SK-N-SH (cell line): ENCODE measurements at regions not wholly inside any gene's neighbourhood (a gene's known extent, or its start where the extent isn't known, plus 50 kb on each side); places are given as distances from the start of the nearest gene placed in this dataset.

Source experiments
- CTCF ChIA-PET: fragments of 300-600, 350-600 bp; formaldehyde crosslinking; extraction: SDS; loops from one replicate; lab custom pipeline; 2021; lab: Yijun Ruan, JAX
- POLR2A ChIA-PET: fragments of 350-600 bp; sonication (Branson Sonifier 250); formaldehyde crosslinking; extraction: SDS; loops from one replicate; lab custom pipeline; 2020; ENCODE audit warnings: antibody characterized with exemption, inconsistent platforms; lab: Yijun Ruan, JAX
- DNase-seq: peaks from one replicate; pipeline ENCODE4 v3.0.0; 2012
- H2AFZ ChIP-seq: fragments of 200-600 bp; sonication (generic); 2 replicates; pipeline ENCODE4 v1.8.1; 2016; ENCODE audit warnings: antibody characterized with exemption, mild to moderate bottlenecking, low read depth
- H3F3A ChIP-seq: fragments of 200-600 bp; sonication (generic); replicated peaks from 2 replicates; pipeline ENCODE3; 2016; ENCODE audit warnings: antibody characterized with exemption, mild to moderate bottlenecking; ENCODE audit not compliant: insufficient read depth
- H3K27ac ChIP-seq, 2 experiments: fragments of 200-500 bp in 1 of 2; fragments of 200-600 bp in 1 of 2; sonication (Bioruptor generic) in 1 of 2; sonication (generic), shearing (Covaris generic) in 1 of 2; 2 replicates each; pipeline versions ENCODE4 v1.5.1 to v1.6.1; 2014 to 2016; ENCODE audit warnings: low read depth in 2 of 2, inconsistent platforms in 1 of 2, low read length in 1 of 2, mild to moderate bottlenecking in 1 of 2, mixed read lengths in 1 of 2
- H3K27me3 ChIP-seq: fragments of 200-600 bp; sonication (generic), shearing (Covaris generic); 2 replicates; pipeline ENCODE4 v1.6.1; 2016; ENCODE audit warnings: mixed run types; ENCODE audit not compliant: insufficient read depth
- H3K36me3 ChIP-seq, 2 experiments: fragments of 200-500 bp in 1 of 2; fragments of 200-600 bp in 1 of 2; sonication (Bioruptor generic) in 1 of 2; sonication (generic) in 1 of 2; replicated peaks in 1 of 2; 2 replicates each; pipeline versions ENCODE3 to v1.5.1; 2014 to 2016; ENCODE audit warnings: low read length in 1 of 2, mild to moderate bottlenecking in 1 of 2; ENCODE audit not compliant: insufficient read depth in 2 of 2, control insufficient read depth in 1 of 2
- H3K4me1 ChIP-seq, 2 experiments: fragments of 200-500 bp in 1 of 2; fragments of 200-600 bp in 1 of 2; sonication (Bioruptor generic) in 1 of 2; sonication (generic), shearing (Covaris generic) in 1 of 2; 2 replicates each; pipeline versions ENCODE4 v1.5.1 to v1.6.1; 2014 to 2016; ENCODE audit warnings: low read depth in 1 of 2, low read length in 1 of 2, mixed run types in 1 of 2; ENCODE audit not compliant: insufficient read depth in 2 of 2, control insufficient read depth in 1 of 2
- H3K4me2 ChIP-seq: fragments of 200-600 bp; sonication (generic), shearing (Covaris generic); 2 replicates; pipeline ENCODE4 v1.6.1; 2017; ENCODE audit warnings: mixed run types
- H3K4me3 ChIP-seq, 2 experiments: fragments of 200-500 bp in 1 of 2; fragments of 200-600 bp in 1 of 2; sonication (Bioruptor generic) in 1 of 2; sonication (generic), shearing (Covaris generic) in 1 of 2; 2 replicates each; pipeline versions ENCODE4 v1.5.1 to v1.8.1; 2014 to 2016; ENCODE audit warnings: low read depth in 2 of 2, inconsistent platforms in 1 of 2, low read length in 1 of 2, mild to moderate bottlenecking in 1 of 2, mixed read lengths in 1 of 2, moderate library complexity in 1 of 2
- H3K79me2 ChIP-seq: fragments of 200-600 bp; sonication (generic); 2 replicates; pipeline ENCODE4 v1.8.1; 2017; ENCODE audit warnings: mild to moderate bottlenecking; ENCODE audit not compliant: insufficient read depth
- H3K9ac ChIP-seq: fragments of 200-600 bp; sonication (generic); 2 replicates; pipeline ENCODE4 v1.6.1; 2017; ENCODE audit warnings: mixed run types
- H3K9me2 ChIP-seq: fragments of 200-600 bp; sonication (generic); 2 replicates; pipeline ENCODE4 v1.6.1; 2017; ENCODE audit warnings: mixed run types
- H3K9me3 ChIP-seq: fragments of 200-600 bp; sonication (generic); 2 replicates; pipeline ENCODE4 v1.6.1; 2017; ENCODE audit warnings: mixed run types, mild to moderate bottlenecking, moderate library complexity
- H4K20me1 ChIP-seq: fragments of 200-600 bp; sonication (generic); 2 replicates; pipeline ENCODE4 v1.6.1; 2017; ENCODE audit warnings: mild to moderate bottlenecking, mixed run types; ENCODE audit not compliant: insufficient read depth
- ELF1 ChIP-seq: IDR thresholded peaks from 2 replicates; pipeline ENCODE4 v1.4.0; 2012
- FOXJ3 ChIP-seq: sonication (generic); formaldehyde crosslinking; IDR thresholded peaks from 2 replicates; pipeline ENCODE4 v1.5.1; 2020; ENCODE audit warnings: mild to moderate bottlenecking, missing genetic modification reagents
- GABPA ChIP-seq: IDR thresholded peaks from 2 replicates; pipeline ENCODE4 v1.4.0; 2012; ENCODE audit warnings: low read depth, mild to moderate bottlenecking
- GATA2 ChIP-seq: sonication (generic); formaldehyde crosslinking; IDR thresholded peaks from 2 replicates; pipeline ENCODE4 v1.5.0; 2020; ENCODE audit warnings: mild to moderate bottlenecking, missing genetic modification reagents
- MEF2A ChIP-seq: IDR thresholded peaks from 2 replicates; pipeline ENCODE4 v1.4.0; 2012; ENCODE audit warnings: low read depth, borderline replicate concordance
- MXI1 ChIP-seq: IDR thresholded peaks from 2 replicates; pipeline ENCODE4 v1.6.1; 2012; ENCODE audit warnings: mild to moderate bottlenecking, low read depth, low read length, improper control_type of control experiment
- NFIC ChIP-seq: IDR thresholded peaks from 2 replicates; pipeline ENCODE4 v1.4.0; 2012; ENCODE audit warnings: borderline replicate concordance
- NRF1 ChIP-seq: IDR thresholded peaks from 2 replicates; pipeline ENCODE4 v1.6.1; 2012; ENCODE audit warnings: low read depth, mild to moderate bottlenecking, low read length
- POLR2AphosphoS5 ChIP-seq: IDR thresholded peaks from 2 replicates; pipeline ENCODE4 v1.6.1; 2012; ENCODE audit warnings: low read depth, low read length
- RAD21 ChIP-seq: IDR thresholded peaks from 2 replicates; pipeline ENCODE4 v1.6.1; 2012; ENCODE audit warnings: mild to moderate bottlenecking, low read length
- RXRA ChIP-seq: IDR thresholded peaks from 2 replicates; pipeline ENCODE4 v1.4.0; 2012; ENCODE audit warnings: low read depth, mild to moderate bottlenecking, borderline replicate concordance
- SMC3 ChIP-seq: IDR thresholded peaks from 2 replicates; pipeline ENCODE4 v1.6.1; 2012; ENCODE audit warnings: low read depth, low read length, improper control_type of control experiment
- TAF1 ChIP-seq: IDR thresholded peaks from 2 replicates; pipeline ENCODE4 v1.6.1; 2012; ENCODE audit warnings: low read depth, mild to moderate bottlenecking, low read length, moderate library complexity, borderline replicate concordance
- TCF12 ChIP-seq: IDR thresholded peaks from 2 replicates; pipeline ENCODE4 v1.4.0; 2012
- WGBS: methylation state at CpG from one replicate; pipeline ENCODE4 v1.1.6; 2017; ENCODE audit warnings: low lambda C conversion rate; 5-methylcytosine and 5-hydroxymethylcytosine counted together

- H3K4me2 ChIP-seq, result no peak overlapping the region
- H3K9ac ChIP-seq, result no peak overlapping the region
- no peak for DNase-seq
- H3K9me3 ChIP-seq, result no peaks in the 10 kb centered on the region
- ChIA-PET CTCF (interaction anchor here (1.2 kb wide), 1 partner anchor 15 kb away, joined by 3 read pairs; no protein-coding TSS in a partner anchor), POLR2A (no interaction called here)
- peaks cover 4% of the 10 kb centered on the region; the same call in 1 of the 2 replicates for H3K27me3 ChIP-seq
- H3K79me2 ChIP-seq, result no peaks in the 10 kb centered on the region
- WGBS, result 9% methylated on average over 1 of the region's 1 CpG
- no peaks in the 10 kb centered on the region for H3K4me1 ChIP-seq
- no peaks in the 10 kb centered on the region for H3F3A ChIP-seq
- no peak overlapping the region for H2AFZ ChIP-seq
- no peaks in the 10 kb centered on the region for H3K9me2 ChIP-seq
- TF ChIP-seq TCF12, result no peak
- TF ChIP-seq ELF1, result no peak
- no peak for TF ChIP-seq FOXJ3 (CRISPR knock-in tag)
- TF ChIP-seq NFIC, result no peak
- H3K36me3 ChIP-seq, result no peaks in the 10 kb centered on the region
- no peak overlapping the region for H3K4me3 ChIP-seq
- H4K20me1 ChIP-seq, result no peaks in the 10 kb centered on the region
- no peak overlapping the region for H3K27ac ChIP-seq
Measured at GRCh38 chr7:16998481-16999051, 116.8 kb upstream of the AGR3 start.

- H3K9me3 ChIP-seq, result peaks cover 1% of the 10 kb centered on the region; the same call in 1 of the 2 replicates
- no peaks in the 10 kb centered on the region for H3K36me3 ChIP-seq
- no peak overlapping the region for H3K9ac ChIP-seq
- H3K27ac ChIP-seq, result no peak overlapping the region
- ChIA-PET CTCF (interaction anchor here (0.7 to 1.5 kb wide), 3 partner anchors 9 to 48 kb away, joined by 3 to 6 read pairs (median 5); no protein-coding TSS in a partner anchor), POLR2A (no interaction called here)
- TF ChIP-seq TAF1 (no peak), SMC3 (no peak), FOXJ3 (CRISPR knock-in tag) (no peak), MXI1 (no peak), RXRA (no peak), MEF2A (no peak), GATA2 (no peak), NRF1 (no peak), GABPA (no peak), RAD21 (no peak), TCF12 (no peak), POLR2AphosphoS5 (no peak)
- no peak overlapping the region for H3K4me3 ChIP-seq
- no peak for DNase-seq
- H3K27me3 ChIP-seq, result no peaks in the 10 kb centered on the region
- WGBS, result 20% methylated on average over 1 of the region's 1 CpG
- H3K4me1 ChIP-seq, result no peaks in the 10 kb centered on the region
- H3K4me2 ChIP-seq, result no peak overlapping the region
- no peak overlapping the region for H2AFZ ChIP-seq
- no peaks in the 10 kb centered on the region for H3K9me2 ChIP-seq
- no peaks in the 10 kb centered on the region for H3K79me2 ChIP-seq
- H3F3A ChIP-seq, result no peaks in the 10 kb centered on the region
- H4K20me1 ChIP-seq, result no peaks in the 10 kb centered on the region
Measured at GRCh38 chr7:16999541-17000267, 117.9 kb upstream of the AGR3 start.
